NB4 (cell line): ENCODE measurements at regions not wholly inside any gene's neighbourhood (a gene's known extent, or its start where the extent isn't known, plus 50 kb on each side); places are given as distances from the start of the nearest gene placed in this dataset.

ENCODE experiments used
- CTCF ChIP-seq: IDR thresholded peaks from one replicate; pipeline ENCODE4 v1.5.1; 2012; ENCODE audit warnings: low read depth, low read length
- MAX ChIP-seq: IDR thresholded peaks from 2 replicates; pipeline ENCODE4 v1.6.1; 2011; ENCODE audit warnings: low read depth, low read length
- MYC ChIP-seq: IDR thresholded peaks from 2 replicates; pipeline ENCODE4 v1.6.1; 2011; ENCODE audit warnings: low read depth, low read length

- TF ChIP-seq MYC (no peak), CTCF (no peak), MAX (no peak)
Observed at GRCh38 chr4:13844740-13845139, 217.2 kb upstream of the BOD1L1 start.
